ENCODE measurements at regions not wholly inside any gene's neighbourhood (a gene's known extent, or its start where the extent isn't known, plus 50 kb on each side); places are given as distances from the start of the nearest gene placed in this dataset.
A peak's percentile ranks its signal among the peaks of the same experiment; 100 is the strongest.

GRCh38 chr5:123807177-123807945 is 295.4 kb downstream of the CSNK1G3 start (continued):
- TF ChIP-seq ZNF335 (tag by site-specific recombination; conservative IDR thresholded peaks at IDR 0.05) (no peak), ZNF18 (tag by site-specific recombination; IDR thresholded peaks at IDR 0.05) (0 out of 2 replicates have a peak, but pooled peaks have one; percentile 32), ZNF26 (tag by site-specific recombination; IDR thresholded peaks at IDR 0.05) (no peak), GFI1B (tag by site-specific recombination; IDR thresholded peaks at IDR 0.05) (peak; percentile 93), ZNF521 (tag by site-specific recombination; IDR thresholded peaks at IDR 0.05) (no peak), ZNF623 (tag by site-specific recombination; IDR thresholded peaks at IDR 0.05) (no peak), ZNF140 (tag by site-specific recombination; IDR thresholded peaks at IDR 0.05) (no peak), ZNF76 (tag by site-specific recombination; IDR thresholded peaks at IDR 0.05; ENCODE audit: borderline replicate concordance, low read depth) (no peak; the same call in 1 of the 2 replicates), ZNF596 (tag by site-specific recombination; IDR thresholded peaks at IDR 0.05) (0 out of 2 replicates have a peak, but pooled peaks have one; percentile 31), ZNF561 (tag by site-specific recombination; IDR thresholded peaks at IDR 0.05; ENCODE audit: borderline replicate concordance) (peak; percentile 57; the same call in 1 of the 2 replicates), ZNF660 (tag by site-specific recombination; IDR thresholded peaks at IDR 0.05) (0 out of 2 replicates have a peak, but pooled peaks have one; percentile 14), ZEB2 (tag by site-specific recombination; IDR thresholded peaks at IDR 0.05) (peak; percentile 66; the same call in 1 of the 2 replicates), ZNF24 (tag by site-specific recombination; IDR thresholded peaks at IDR 0.05) (0 out of 2 replicates have a peak, but pooled peaks have one; percentile 5), ZNF776 (tag by site-specific recombination; IDR thresholded peaks at IDR 0.05; ENCODE audit: borderline replicate concordance) (no peak), YY1 (tag by site-specific recombination; IDR thresholded peaks at IDR 0.05) (no peak), ZNF223 (tag by site-specific recombination; IDR thresholded peaks at IDR 0.05) (no peak), SCRT2 (tag by site-specific recombination; IDR thresholded peaks at IDR 0.05) (peak; percentile 49; the same call in 1 of the 2 replicates), ZNF48 (tag by site-specific recombination; IDR thresholded peaks at IDR 0.05) (no peak), ZNF366 (tag by site-specific recombination; conservative IDR thresholded peaks at IDR 0.05) (0 out of 2 replicates have a peak, but pooled peaks have one; percentile 27), PRDM6 (tag by site-specific recombination; IDR thresholded peaks at IDR 0.05) (peak; percentile 71; the same call in 1 of the 2 replicates), ZNF555 (tag by site-specific recombination; conservative IDR thresholded peaks at IDR 0.05) (no peak), ZNF354C (tag by site-specific recombination; IDR thresholded peaks at IDR 0.05; ENCODE audit: borderline replicate concordance, low read depth) (no peak), ZNF843 (tag by site-specific recombination; IDR thresholded peaks at IDR 0.05) (peak; percentile 62), TSHZ1 (tag by site-specific recombination; IDR thresholded peaks at IDR 0.05; ENCODE audit: borderline replicate concordance) (peak; percentile 62; the same call in 1 of the 2 replicates), ZNF600 (tag by site-specific recombination; IDR thresholded peaks at IDR 0.05) (0 out of 2 replicates have a peak, but pooled peaks have one; percentile 36), GLI2 (tag by site-specific recombination; IDR thresholded peaks at IDR 0.05; ENCODE audit: borderline replicate concordance, low read depth) (peak; percentile 68; the same call in 1 of the 2 replicates)
- TF ChIP-seq, protein P1, sequence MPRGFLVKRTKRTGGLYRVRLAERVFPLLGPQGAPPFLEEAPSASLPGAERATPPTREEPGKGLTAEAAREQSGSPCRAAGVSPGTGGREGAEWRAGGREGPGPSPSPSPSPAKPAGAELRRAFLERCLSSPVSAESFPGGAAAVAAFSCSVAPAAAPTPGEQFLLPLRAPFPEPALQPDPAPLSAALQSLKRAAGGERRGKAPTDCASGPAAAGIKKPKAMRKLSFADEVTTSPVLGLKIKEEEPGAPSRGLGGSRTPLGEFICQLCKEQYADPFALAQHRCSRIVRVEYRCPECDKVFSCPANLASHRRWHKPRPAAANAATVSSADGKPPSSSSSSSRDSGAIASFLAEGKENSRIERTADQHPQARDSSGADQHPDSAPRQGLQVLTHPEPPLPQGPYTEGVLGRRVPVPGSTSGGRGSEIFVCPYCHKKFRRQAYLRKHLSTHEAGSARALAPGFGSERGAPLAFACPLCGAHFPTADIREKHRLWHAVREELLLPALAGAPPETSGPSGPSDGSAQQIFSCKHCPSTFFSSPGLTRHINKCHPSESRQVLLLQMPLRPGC (tag by site-specific recombination; IDR thresholded peaks at IDR 0.05), result peak; percentile 80
- TF ChIP-seq, protein P2, sequence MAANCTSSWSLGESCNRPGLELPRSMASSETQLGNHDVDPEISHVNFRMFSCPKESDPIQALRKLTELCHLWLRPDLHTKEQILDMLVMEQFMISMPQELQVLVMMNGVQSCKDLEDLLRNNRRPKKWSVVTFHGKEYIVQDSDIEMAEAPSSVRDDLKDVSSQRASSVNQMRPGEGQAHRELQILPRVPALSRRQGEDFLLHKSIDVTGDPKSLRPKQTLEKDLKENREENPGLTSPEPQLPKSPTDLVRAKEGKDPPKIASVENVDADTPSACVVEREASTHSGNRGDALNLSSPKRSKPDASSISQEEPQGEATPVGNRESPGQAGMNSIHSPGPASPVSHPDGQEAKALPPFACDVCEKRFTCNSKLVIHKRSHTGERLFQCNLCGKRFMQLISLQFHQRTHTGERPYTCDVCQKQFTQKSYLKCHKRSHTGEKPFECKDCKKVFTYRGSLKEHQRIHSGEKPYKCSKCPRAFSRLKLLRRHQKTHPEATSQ (tag by site-specific recombination; IDR thresholded peaks at IDR 0.05), result no peak

All from HEK293 (cell line).